Cardiac fibroblast (primary cell): ENCODE measurements at regions not wholly inside any gene's neighbourhood (a gene's known extent, or its start where the extent isn't known, plus 50 kb on each side); places are given as distances from the start of the nearest gene placed in this dataset.

Experiments used
- DNase-seq, 2 donors: peaks; one replicate each; pipeline versions ENCODE4 v3.0.0 to v3.0.0-alpha.2; 2010; ENCODE audit warnings: low read depth in 2 of 2
- H3K4me3 ChIP-seq, 2 donors: replicated peaks in 1 of 2; 1 replicate in 1 of 2; 2 replicates in 1 of 2; pipeline ENCODE4 v1.5.1; 2011; ENCODE audit warnings: low read depth in 2 of 2, low read length in 2 of 2, mild to moderate bottlenecking in 2 of 2, moderate library complexity in 1 of 2
- TF ChIP-seq, protein P1 (sequence below): IDR thresholded peaks from one replicate; pipeline ENCODE4 v1.5.1; 2011; ENCODE audit warnings: low read depth, mild to moderate bottlenecking, low read length, inconsistent platforms

- DNase-seq = no peak
- H3K4me3 ChIP-seq = no peak overlapping the region
- TF ChIP-seq, protein P1, sequence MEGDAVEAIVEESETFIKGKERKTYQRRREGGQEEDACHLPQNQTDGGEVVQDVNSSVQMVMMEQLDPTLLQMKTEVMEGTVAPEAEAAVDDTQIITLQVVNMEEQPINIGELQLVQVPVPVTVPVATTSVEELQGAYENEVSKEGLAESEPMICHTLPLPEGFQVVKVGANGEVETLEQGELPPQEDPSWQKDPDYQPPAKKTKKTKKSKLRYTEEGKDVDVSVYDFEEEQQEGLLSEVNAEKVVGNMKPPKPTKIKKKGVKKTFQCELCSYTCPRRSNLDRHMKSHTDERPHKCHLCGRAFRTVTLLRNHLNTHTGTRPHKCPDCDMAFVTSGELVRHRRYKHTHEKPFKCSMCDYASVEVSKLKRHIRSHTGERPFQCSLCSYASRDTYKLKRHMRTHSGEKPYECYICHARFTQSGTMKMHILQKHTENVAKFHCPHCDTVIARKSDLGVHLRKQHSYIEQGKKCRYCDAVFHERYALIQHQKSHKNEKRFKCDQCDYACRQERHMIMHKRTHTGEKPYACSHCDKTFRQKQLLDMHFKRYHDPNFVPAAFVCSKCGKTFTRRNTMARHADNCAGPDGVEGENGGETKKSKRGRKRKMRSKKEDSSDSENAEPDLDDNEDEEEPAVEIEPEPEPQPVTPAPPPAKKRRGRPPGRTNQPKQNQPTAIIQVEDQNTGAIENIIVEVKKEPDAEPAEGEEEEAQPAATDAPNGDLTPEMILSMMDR = no peak
These were observed 164.5 kb upstream of the EGFLAM start for GRCh38 chr5:38093855-38094254.

GRCh38 chr5:38086777-38087176, 171.6 kb upstream of the EGFLAM start:
- DNase-seq = no peak
- H3K4me3 ChIP-seq = no peak overlapping the region
- TF ChIP-seq, protein P1 = no peak

DNA sequence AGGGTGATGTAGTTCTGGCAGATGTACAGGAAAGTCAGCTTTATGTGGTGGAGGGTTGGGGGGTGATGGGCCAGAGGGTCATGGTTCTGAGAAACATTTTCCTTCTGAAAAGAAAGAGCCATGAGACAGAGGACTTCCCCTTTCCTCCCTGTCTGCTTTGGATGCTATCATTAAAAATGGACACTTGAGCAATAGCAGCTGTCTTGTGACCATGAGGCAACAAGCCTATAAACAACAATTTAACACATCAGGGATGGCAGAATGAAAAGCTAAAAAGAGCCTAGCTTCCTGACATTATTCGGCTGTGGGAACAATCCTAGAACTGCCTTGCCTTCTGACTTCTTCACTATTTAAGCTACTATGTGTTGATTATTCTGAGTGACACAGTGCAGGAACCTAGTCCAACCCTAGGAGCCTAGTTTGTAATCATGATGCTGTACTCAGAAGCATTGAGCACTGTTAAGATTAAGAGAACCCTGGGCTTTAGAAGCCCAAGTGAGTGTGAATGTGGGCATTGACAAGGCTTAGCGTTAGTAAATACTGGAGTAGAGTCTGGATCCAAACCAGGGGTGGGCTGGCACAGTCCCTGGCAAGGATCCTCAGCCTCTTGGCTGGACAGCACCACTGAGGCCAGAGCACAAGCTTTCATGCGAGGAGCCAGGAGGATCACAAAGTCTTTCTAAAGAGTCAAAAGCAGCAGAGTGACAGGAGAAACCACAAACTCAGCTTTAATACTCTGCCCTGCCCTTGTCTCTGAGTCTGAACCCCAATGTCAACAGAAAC, 178.5 kb upstream of the EGFLAM start:
- H3K4me3 ChIP-seq = no peak overlapping the region
- no peak for DNase-seq
- TF ChIP-seq, protein P1 = no peak

GRCh38 chr5:38078161-38078560, 180.2 kb upstream of the EGFLAM start:
- no peak overlapping the region for H3K4me3 ChIP-seq
- TF ChIP-seq, protein P1 = no peak
- peak; percentile 6 to 46 for DNase-seq

DNA sequence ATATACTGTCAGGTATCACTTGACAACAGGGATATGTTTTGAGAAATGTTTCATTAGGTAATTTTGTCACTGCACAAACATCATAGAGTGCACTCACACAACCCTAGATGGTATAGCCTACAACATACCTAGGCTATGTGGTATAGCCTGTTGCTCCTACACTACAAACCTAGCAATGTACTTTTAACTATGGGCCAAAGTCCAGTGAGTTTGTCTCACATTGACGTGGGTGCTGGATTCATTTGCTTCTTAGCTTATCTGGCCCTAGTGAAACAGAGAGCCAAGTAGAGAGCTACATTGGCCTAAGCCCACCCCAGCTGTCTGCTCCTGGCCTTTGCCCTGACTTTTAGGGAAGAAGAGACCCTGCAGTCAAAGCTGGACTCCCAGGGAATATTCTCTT, 180.7 kb upstream of the EGFLAM start:
- no peak for DNase-seq
- H3K4me3 ChIP-seq = no peak overlapping the region
- TF ChIP-seq, protein P1 = no peak

GRCh38 chr5:38071831-38072694, 186.3 kb upstream of the EGFLAM start:
- no peak for DNase-seq
- TF ChIP-seq, protein P1 = no peak
- no peak overlapping the region for H3K4me3 ChIP-seq
